Smooth muscle cell (in vitro differentiated cells): ENCODE measurements at regions not wholly inside any gene's neighbourhood (a gene's known extent, or its start where the extent isn't known, plus 50 kb on each side); places are given as distances from the start of the nearest gene placed in this dataset.

Source experiments
- DNase-seq: peaks from one replicate; lab custom pipeline; 2025; ENCODE audit not compliant: unreplicated experiment; lab: John Stamatoyannopoulos, UW
- H2AFZ ChIP-seq: fragments of 200-600 bp; sonication (generic); 2 replicates; pipeline ENCODE4 v1.6.0; 2016; ENCODE audit warnings: antibody characterized with exemption, low read depth, mild to moderate bottlenecking
- H3F3A ChIP-seq: fragments of 200-600 bp; sonication (generic); 2 replicates; pipeline ENCODE4 v1.6.0; 2017; ENCODE audit warnings: antibody characterized with exemption, low read depth
- H3K27ac ChIP-seq: fragments of 200-600 bp; sonication (generic); 2 replicates; pipeline ENCODE4 v1.5.1; 2016; ENCODE audit warnings: low read depth, mild to moderate bottlenecking
- H3K27me3 ChIP-seq: fragments of 200-600 bp; sonication (generic); 2 replicates; pipeline ENCODE4 v1.6.1; 2016; ENCODE audit warnings: low read depth, mild to moderate bottlenecking
- H3K36me3 ChIP-seq: fragments of 200-600 bp; sonication (generic); 2 replicates; pipeline ENCODE4 v1.5.1; 2016; ENCODE audit warnings: low read depth
- H3K4me1 ChIP-seq: fragments of 200-600 bp; sonication (generic); 2 replicates; pipeline ENCODE4 v1.5.1; 2016; ENCODE audit warnings: low read depth
- H3K4me2 ChIP-seq: fragments of 200-600 bp; sonication (generic); 2 replicates; pipeline ENCODE4 v1.6.0; 2016; ENCODE audit warnings: mild to moderate bottlenecking
- H3K4me3 ChIP-seq: fragments of 200-600 bp; sonication (generic); 2 replicates; pipeline ENCODE4 v1.5.1; 2016; ENCODE audit warnings: mild to moderate bottlenecking
- H3K79me2 ChIP-seq: fragments of 200-600 bp; sonication (generic); 2 replicates; pipeline ENCODE4 v1.6.0; 2016; ENCODE audit warnings: low read depth, mild to moderate bottlenecking
- H3K9ac ChIP-seq: fragments of 200-600 bp; sonication (generic); 2 replicates; pipeline ENCODE4 v1.6.0; 2016; ENCODE audit warnings: low read depth
- H3K9me3 ChIP-seq: fragments of 200-600 bp; sonication (generic); replicated peaks from 2 replicates; pipeline ENCODE4 v1.5.1; 2016; ENCODE audit warnings: low read depth
- H4K20me1 ChIP-seq: fragments of 200-600 bp; sonication (generic); 2 replicates; pipeline ENCODE4 v1.6.0; 2016; ENCODE audit warnings: low read depth
- CTCF ChIP-seq: fragments of 200-600 bp; sonication (generic); IDR thresholded peaks from 2 replicates; pipeline ENCODE4 v1.5.1; 2017; ENCODE audit warnings: borderline replicate concordance, mild to moderate bottlenecking, antibody characterized with exemption; ENCODE audit not compliant: insufficient read depth, poor library complexity, severe bottlenecking
- WGBS: methylation state at CpG from one replicate; pipeline ENCODE4 v1.1.7; 2016; ENCODE audit warnings: low lambda C conversion rate; 5-methylcytosine and 5-hydroxymethylcytosine counted together

- H3K4me2 ChIP-seq, result no peak overlapping the region
- no peak overlapping the region for H3K9ac ChIP-seq
- no peaks in the 10 kb centered on the region for H3K36me3 ChIP-seq
- H3K4me3 ChIP-seq, result no peak overlapping the region
- no peaks in the 10 kb centered on the region for H3K9me3 ChIP-seq
- no peaks in the 10 kb centered on the region for H3K27me3 ChIP-seq
- no peaks in the 10 kb centered on the region for H3K4me1 ChIP-seq
- DNase-seq, result no peak
- H3K79me2 ChIP-seq, result no peaks in the 10 kb centered on the region
- no peaks in the 10 kb centered on the region for H3F3A ChIP-seq
- H3K27ac ChIP-seq, result no peak overlapping the region
- WGBS, result 92% methylated on average over 11 of the region's 11 CpGs
- TF ChIP-seq CTCF, result no peak
- H2AFZ ChIP-seq, result no peak overlapping the region
- no peaks in the 10 kb centered on the region for H4K20me1 ChIP-seq
Observed at GRCh38 chr22:46050916-46051614, 74.1 kb upstream of the WNT7B start.

GRCh38 chr22:46051646-46052045, 74.7 kb upstream of the WNT7B start:
- no peak for TF ChIP-seq CTCF
- no peaks in the 10 kb centered on the region for H3K79me2 ChIP-seq
- H3K9me3 ChIP-seq, result no peaks in the 10 kb centered on the region
- H3K4me3 ChIP-seq, result no peak overlapping the region
- no peak overlapping the region for H3K4me2 ChIP-seq
- H4K20me1 ChIP-seq, result no peaks in the 10 kb centered on the region
- DNase-seq, result no peak
- no peaks in the 10 kb centered on the region for H3F3A ChIP-seq
- H3K36me3 ChIP-seq, result no peaks in the 10 kb centered on the region
- no peak overlapping the region for H3K27ac ChIP-seq
- no peak overlapping the region for H2AFZ ChIP-seq
- 92% methylated on average over 8 of the region's 8 CpGs for WGBS
- no peak overlapping the region for H3K9ac ChIP-seq
- H3K27me3 ChIP-seq, result no peaks in the 10 kb centered on the region
- no peaks in the 10 kb centered on the region for H3K4me1 ChIP-seq

- no peaks in the 10 kb centered on the region for H4K20me1 ChIP-seq
- no peaks in the 10 kb centered on the region for H3K79me2 ChIP-seq
Observed at GRCh38 chr22:46052331-46052771, 75.4 kb upstream of the WNT7B start.

More at GRCh38 chr22:46052331-46052771, 75.4 kb upstream of the WNT7B start:
- Histone ChIP-seq H3K4me2 (no peak overlapping the region), H3K9me3 (no peaks in the 10 kb centered on the region), H2AFZ (no peak overlapping the region), H3K27me3 (no peaks in the 10 kb centered on the region), H3K4me3 (no peak overlapping the region), H3K27ac (no peak overlapping the region), H3K4me1 (no peaks in the 10 kb centered on the region), H3F3A (no peaks in the 10 kb centered on the region), H3K36me3 (no peaks in the 10 kb centered on the region), H3K9ac (no peak overlapping the region)
- DNase-seq, result no peak
- no peak for TF ChIP-seq CTCF
- WGBS, result 82% methylated on average over 6 of the region's 6 CpGs
